NK-92 (cell line): ENCODE measurements at regions not wholly inside any gene's neighbourhood (a gene's known extent, or its start where the extent isn't known, plus 50 kb on each side); places are given as distances from the start of the nearest gene placed in this dataset.

Source experiments
- DNase-seq: peaks from one replicate; lab custom pipeline; 2025; ENCODE audit not compliant: unreplicated experiment; lab: John Stamatoyannopoulos, UW

DNA sequence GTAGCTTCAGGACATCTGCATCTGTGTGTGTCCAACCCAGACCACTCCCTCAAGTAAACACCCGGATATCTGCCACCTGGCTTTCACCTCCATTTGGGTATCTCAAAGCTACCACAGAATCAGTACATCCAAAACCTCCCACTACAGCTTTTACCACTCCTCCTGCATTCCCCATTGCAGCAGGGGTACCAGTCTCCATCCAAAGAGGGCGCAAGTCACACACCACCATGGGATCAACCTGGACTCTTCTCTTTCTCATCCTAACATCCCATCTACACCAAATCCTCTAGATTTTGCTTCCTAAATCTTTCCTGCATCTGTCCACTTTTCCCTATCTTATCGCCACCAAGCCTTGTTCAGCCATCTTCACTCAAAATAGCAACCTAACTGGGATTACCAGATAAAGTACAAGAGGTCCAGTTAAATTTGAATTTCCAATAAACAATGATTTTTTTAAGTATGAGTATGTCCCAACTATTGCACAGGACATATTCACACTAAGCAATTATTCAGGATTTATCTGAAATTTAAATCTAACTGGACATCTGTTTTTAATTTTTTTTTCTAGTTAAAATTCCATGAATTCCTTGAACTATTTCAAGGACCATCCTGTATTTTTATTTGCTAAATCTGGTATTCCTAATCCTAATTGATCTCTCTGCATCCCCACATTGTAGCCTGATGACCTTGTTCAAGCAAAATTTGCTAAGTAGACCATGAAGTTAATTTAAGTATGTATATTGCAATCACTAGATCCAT lies 164.3 kb upstream of the MLN start:
- DNase-seq, result no peak

DNA sequence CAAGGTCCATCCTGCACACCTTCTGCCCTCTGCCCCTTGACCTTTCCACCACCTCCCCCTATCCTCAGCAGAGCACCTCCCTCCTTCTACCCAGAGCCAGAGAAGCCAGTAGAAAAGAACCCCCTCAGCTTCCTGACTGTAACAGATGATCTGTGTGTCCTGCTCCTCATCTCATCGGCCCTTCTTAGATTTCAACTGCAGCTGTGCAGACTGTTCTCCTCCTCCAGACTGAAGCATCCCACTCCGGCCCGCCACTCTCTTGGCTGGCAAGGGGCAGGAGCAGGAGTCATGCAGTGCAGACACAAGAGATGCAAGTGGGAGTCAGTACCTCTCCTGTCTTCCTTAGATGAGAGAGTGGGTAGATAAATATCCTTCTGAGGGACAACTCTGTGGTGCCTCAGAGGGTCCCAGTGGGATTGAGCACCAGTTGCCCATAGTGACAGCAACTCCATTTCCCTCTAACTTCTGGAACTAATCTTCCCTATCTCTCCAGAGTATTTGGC lies 163.5 kb upstream of the MLN start:
- DNase-seq, result no peak

GRCh38 chr6:33966536-33966935 lies 162.7 kb upstream of the MLN start:
- DNase-seq, result no peak

GRCh38 chr6:33965766-33966165 lies 162.0 kb upstream of the MLN start:
- no peak for DNase-seq

- DNase-seq, result no peak
Measured at GRCh38 chr6:33964387-33964786, 160.6 kb upstream of the MLN start.

DNA sequence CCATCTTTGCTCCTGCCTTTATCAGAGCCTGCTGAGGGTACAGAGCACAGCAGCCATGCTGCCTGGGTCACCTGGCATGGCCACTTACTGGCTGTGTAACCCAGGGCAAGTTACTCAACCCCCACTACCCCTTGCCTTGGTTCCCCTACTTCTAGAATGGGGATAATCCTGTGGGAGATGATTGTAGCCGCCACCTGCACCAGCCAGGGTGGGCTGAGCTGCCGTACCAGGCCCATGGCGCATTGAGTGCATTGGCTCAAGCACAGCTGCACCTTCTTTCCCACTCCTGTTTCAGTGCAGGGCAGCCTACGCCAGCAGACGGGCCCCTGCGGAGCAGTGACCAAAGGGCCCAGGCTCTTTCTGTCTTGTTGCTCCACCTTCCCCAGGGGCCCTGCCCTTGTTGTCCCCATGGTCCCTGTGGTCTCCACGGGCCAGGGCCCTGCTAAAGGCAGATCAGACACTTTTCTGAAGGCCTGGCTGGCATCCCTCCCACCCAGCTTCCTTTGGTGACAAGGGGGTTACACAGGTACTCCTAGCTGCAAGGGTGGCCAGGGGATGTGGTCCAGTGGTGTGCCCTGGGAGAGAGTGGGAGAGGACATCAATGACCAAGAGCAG lies 159.4 kb upstream of the MLN start:
- DNase-seq, result no peak

DNA sequence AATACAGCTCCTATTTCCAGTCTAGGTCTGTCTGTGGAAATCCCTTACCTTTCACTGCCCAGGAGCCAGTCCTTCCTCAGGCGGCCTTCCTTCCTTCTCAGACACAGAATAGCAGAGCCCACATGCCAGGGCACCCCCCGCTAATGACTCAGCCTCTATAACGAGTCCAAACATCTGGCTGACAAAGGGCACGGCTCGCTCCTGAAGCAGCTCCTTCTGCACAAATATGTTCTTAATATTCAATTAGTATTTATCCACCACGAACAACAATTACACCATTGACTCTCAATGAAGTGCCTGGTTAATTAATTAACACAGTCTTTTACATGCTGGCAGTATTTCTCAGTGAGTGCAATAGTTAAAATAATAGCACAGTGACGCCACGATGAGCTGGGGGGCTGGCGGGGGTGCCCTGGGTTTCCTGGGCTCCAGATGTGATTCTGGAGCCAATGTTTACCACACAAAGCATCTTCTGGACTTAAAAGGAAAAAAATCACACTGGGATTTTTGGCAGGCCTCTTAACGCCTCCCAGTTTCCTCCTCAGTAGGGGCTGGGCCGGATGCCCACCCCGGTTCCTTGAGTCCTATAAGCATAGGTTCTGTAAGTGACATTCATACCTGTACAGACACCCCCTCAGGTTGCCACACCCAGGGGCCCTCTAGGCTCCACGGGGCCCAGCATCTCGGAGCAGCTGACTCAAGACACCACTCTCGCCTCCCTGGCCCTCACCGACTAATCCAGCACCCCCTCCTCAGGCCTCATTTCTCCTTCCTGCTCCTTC lies 158.6 kb upstream of the MLN start:
- no peak for DNase-seq

GRCh38 chr6:33961691-33962090 lies 157.9 kb upstream of the MLN start:
- DNase-seq, result no peak

DNA sequence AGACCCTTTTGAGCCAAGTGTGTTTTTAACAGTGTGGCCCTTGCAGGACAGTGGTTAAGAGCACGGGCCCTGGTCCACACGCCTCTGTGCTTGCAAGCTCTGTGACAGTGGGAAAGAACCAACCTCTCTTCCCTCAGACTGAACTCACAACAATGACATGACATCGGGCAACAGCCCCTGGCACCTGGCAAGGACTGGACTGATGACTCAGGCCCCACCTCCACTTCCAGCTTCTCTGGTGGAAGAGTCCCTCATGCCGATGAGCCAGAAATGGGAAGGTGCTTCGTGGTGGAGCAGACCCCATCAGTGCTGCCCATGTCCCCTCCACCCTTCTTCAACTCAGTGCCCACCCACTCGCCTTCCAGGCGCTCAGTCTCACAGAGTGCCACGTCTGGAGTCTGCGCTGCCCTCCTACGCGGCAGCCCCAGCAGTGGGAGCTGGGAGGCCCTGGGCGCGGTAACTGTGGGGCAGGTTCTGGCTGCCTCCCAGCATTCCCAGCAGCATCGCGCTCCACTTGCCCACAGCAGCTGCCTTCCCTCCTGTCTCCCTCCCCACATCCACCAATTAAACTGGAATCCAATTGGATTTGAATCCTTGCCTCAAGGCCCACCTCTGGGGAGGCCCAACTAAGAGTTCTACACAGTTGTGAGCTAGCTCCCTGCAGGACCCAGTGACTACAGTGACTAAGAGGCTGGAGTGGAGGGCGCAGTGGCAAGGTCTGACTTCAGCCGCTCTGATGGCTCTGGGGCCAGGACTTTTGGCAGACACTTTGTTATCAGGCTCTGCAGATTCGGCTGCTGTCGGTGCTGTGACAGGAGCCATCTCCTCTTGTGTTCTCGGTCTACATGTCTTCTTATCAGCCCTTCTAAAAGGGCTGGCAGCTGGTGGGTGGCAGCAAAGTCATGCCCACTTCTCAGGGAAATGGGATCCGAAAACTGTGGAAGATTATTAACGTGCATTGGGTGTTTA lies 156.8 kb upstream of the MLN start:
- no peak for DNase-seq

GRCh38 chr6:33959661-33960344 lies 156.0 kb upstream of the MLN start:
- no peak for DNase-seq

DNA sequence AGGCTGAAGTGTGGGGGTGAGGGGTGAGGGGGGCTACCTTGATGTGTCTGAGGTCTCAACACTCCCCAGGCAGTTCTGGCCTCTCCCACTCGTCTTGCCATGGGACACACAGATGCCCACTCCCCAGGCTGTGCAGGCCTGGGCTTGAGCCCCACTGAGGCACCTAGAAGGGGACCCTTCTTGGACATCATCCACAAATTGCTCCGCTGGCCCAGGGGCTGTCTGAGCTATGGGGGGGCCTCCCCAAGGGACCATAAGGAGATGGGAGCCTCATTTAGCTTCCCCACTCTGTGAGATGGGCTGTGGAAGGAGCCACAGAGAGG lies 155.5 kb upstream of the MLN start:
- no peak for DNase-seq

DNA sequence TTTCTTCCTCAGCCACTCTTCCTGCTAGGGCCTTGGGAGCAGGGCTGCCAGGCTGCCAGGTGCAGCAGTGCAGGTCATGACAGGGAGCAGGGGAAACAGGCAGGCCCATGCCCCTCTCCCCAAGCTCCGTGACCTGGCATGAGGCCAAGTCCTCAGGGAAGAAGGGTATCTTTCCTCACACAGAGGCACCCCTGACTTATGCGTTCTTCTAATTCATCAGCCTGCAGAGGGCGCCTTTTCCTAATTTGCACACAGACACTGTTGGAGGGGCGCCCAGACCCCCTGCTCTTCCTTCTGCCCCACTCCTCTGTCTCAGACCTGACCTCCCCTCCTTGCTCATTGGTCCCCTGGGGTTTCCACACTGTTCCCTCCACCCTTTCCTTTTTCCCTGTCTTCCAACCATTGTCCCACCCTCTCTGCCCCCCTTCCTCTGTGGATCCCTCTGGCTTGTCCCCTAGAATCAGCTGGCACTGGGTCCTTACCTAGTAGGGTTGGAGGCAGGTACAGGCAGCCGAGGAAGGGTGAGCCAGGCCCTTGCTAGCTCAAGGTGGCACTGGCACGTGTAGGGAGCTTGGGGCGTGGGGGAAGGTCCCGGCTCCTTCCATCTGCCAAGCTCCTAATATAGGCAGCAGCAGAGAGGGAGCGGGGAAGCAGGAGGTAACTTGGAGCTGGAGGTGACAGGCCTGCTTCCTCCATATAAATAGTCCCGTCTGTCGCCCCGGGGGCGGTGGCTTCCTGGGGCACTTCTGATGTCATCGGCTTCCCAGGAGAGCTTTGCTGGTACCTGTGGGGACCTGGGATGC lies 154.9 kb upstream of the MLN start:
- DNase-seq, result no peak

GRCh38 chr6:33957892-33958525 lies 154.2 kb upstream of the MLN start:
- DNase-seq, result no peak

GRCh38 chr6:33957131-33957891 lies 153.5 kb upstream of the MLN start:
- DNase-seq, result no peak

DNA sequence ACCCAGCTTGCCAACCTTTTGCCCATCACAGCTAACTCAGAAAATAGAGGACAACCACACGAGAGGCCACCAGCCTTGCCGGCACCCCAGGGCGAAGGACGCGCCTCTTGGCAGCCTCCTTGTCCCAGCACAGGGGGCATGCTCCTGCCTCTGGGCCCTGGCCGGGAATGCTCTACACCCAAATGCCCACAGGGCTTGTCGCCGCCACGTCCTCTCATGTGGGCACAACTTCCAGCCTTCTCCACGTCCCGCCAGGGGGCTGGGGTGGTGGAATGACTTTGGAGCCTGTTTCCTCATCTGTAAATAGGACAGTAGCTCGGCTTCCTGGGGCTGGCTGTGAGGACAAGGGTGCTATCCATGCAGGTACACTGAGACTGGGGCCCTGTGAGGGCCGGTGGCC lies 152.4 kb upstream of the MLN start:
- DNase-seq, result no peak

- no peak for DNase-seq
Measured at GRCh38 chr6:33955566-33955965, 151.8 kb upstream of the MLN start.

GRCh38 chr6:33954453-33954852 lies 150.7 kb upstream of the MLN start:
- DNase-seq, result no peak

DNA sequence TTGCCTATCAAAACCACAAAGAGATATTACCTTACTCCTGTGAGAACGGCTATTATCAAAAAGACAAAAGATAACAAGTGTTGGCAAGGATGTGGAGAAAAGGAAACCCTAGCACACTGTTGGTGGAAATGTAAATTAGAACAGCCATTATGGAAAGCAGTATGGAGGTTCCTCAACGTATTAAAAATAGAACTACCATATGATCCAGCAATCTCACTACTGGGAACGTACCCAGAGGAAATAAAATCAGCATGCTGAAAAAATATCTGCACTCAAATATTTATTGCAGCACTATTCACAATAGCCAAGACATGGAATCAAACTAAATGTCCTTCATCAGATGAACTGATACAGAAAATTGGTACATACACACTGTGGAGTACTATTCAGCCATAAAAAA lies 149.4 kb upstream of the MLN start:
- no peak for DNase-seq
